Endothelial cell of umbilical vein (primary cell): ENCODE measurements at regions not wholly inside any gene's neighbourhood (a gene's known extent, or its start where the extent isn't known, plus 50 kb on each side); places are given as distances from the start of the nearest gene placed in this dataset.

ENCODE experiments used
- CTCF ChIP-seq, 2 donors: IDR thresholded peaks; 1 replicate in 1 of 2; 2 replicates in 1 of 2; pipeline ENCODE4 v1.5.1; 2011; ENCODE audit warnings: low read length in 2 of 2, mild to moderate bottlenecking in 2 of 2, moderate library complexity in 2 of 2, control low read depth in 1 of 2, inconsistent platforms in 1 of 2, low read depth in 1 of 2; ENCODE audit not compliant: insufficient read depth in 1 of 2; ENCODE audit errors: extremely low read depth in 1 of 2
- EZH2 ChIP-seq: IDR thresholded peaks from 2 replicates; pipeline ENCODE4 v1.6.1; 2012; ENCODE audit warnings: borderline replicate concordance, low read depth, mild to moderate bottlenecking, moderate library complexity, low read length, inconsistent platforms; ENCODE audit not compliant: severe bottlenecking
- FOS ChIP-seq: IDR thresholded peaks from 2 replicates; pipeline ENCODE4 v1.6.1; 2011; ENCODE audit warnings: mild to moderate bottlenecking, low read length, moderate library complexity, borderline replicate concordance; ENCODE audit not compliant: insufficient read depth
- GATA2 ChIP-seq: IDR thresholded peaks from 2 replicates; pipeline ENCODE4 v1.7.0; 2011; ENCODE audit warnings: low read depth, mild to moderate bottlenecking, moderate library complexity, mixed read lengths, low read length; ENCODE audit not compliant: insufficient read length, insufficient read depth
- JUN ChIP-seq: IDR thresholded peaks from 2 replicates; pipeline ENCODE4 v1.6.1; 2011; ENCODE audit warnings: borderline replicate concordance, low read depth; ENCODE audit not compliant: insufficient read length, insufficient read depth
- MAX ChIP-seq: IDR thresholded peaks from 2 replicates; pipeline ENCODE4 v1.6.1; 2011; ENCODE audit not compliant: insufficient read depth, insufficient read length
- MYC ChIP-seq: IDR thresholded peaks from one replicate; pipeline ENCODE4 v1.6.1; 2011; ENCODE audit warnings: mild to moderate bottlenecking, low read depth, low read length
- POLR2A ChIP-seq: IDR thresholded peaks from 2 replicates; pipeline ENCODE4 v1.6.1; 2012; ENCODE audit warnings: low read depth, mild to moderate bottlenecking, control low read depth, low read length
- POLR2AphosphoS5 ChIP-seq: IDR thresholded peaks from 2 replicates; pipeline ENCODE4 v1.6.1; 2012; ENCODE audit warnings: low read depth, mild to moderate bottlenecking, control low read depth, low read length, moderate library complexity; ENCODE audit not compliant: insufficient read depth

DNA sequence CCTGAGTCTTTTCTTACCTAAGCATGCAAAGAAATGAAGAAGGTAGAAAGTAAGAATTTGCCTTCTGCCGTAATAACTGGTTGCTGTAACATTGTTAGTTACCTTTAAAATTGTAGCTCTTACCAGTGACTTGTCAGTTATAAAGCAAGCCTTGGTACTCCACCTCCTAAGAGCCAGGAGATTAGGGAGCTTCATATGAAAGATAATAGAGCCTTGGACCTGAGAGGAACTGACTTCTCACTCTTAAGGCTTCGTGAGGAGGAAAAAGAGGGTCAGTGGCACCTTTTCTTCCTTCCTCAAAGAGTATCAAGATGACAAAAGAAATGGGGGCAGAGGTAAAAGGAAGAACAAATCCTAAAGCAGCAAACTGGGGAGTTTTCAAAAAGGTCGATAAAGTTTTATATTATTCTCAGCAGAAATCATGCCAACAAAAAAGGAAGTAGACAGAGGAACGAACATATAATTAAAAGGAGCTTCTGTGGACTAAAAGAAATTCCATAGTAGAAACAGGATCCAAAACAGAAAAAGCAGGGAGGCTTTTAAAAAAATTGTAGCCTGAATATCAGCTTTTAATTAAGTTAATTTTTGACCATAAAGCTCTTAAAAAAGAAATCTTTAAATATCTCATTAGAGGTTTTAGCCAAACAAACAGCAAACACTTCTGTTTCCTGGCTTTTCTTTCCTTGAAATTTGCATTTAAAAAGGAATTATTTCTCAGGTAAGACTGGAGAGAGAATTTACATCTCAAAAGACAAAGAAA is 847.1 kb upstream of the ALCAM start:
- TF ChIP-seq POLR2A (no peak), CTCF (IDR thresholded peaks at IDR 0.05; ENCODE audit: extremely low read depth in 1 of 2, insufficient read depth in 1 of 2, low read depth in 1 of 2, low read length in 2 of 2) (no peak), MAX (no peak), GATA2 (no peak), MYC (no peak), EZH2 (no peak), POLR2AphosphoS5 (no peak), JUN (no peak), FOS (no peak)
